DND-41 (cell line): ENCODE measurements at regions not wholly inside any gene's neighbourhood (a gene's known extent, or its start where the extent isn't known, plus 50 kb on each side); places are given as distances from the start of the nearest gene placed in this dataset.

Experiments
- EZH2 ChIP-seq: IDR thresholded peaks from 3 replicates; pipeline ENCODE4 v1.6.1; 2012; ENCODE audit warnings: borderline replicate concordance, low read depth, mild to moderate bottlenecking, moderate library complexity, low read length, inconsistent platforms; ENCODE audit not compliant: severe bottlenecking
- TF ChIP-seq, protein P1 (sequence below): IDR thresholded peaks from 2 replicates; pipeline ENCODE4 v1.5.1; 2012; ENCODE audit warnings: borderline replicate concordance, low read length, moderate library complexity, mild to moderate bottlenecking; ENCODE audit not compliant: poor library complexity, severe bottlenecking; ENCODE audit errors: extremely low read depth

DNA sequence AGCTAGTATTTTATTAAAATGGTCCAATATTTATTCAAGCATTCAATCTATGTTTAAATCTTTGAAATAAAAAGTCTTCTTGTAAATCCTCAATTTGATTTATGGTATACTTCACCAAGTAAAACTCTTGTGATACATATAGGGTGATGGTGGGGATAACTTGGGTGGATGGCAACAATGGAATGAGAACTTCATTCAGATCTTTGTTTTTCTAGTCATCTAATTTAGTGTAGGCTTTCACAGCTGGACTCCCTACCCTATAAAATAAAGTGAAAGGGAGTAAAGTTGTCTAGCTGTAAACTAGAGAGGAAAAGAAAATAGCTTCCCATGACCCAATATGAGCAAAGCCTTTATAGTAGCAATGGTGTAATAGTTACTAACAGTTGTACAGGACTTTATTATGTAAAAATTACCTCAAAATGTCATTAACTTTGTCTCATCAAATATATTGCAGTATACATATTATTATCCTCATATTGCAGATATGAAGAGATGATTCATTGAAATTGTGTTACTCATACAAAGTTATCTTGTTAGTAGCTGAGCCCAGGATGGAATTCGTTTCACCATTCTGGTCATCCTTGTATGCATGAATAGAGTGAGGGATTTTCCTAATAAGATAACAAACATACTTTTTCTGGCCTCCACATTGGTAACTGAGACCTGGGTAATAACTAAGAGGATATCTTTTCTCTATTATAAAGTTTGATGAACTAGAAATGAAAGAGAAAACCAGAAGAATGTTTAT lies 1377.7 kb upstream of the ADGRL4 start:
- TF ChIP-seq EZH2, result no peak
- TF ChIP-seq, protein P1, sequence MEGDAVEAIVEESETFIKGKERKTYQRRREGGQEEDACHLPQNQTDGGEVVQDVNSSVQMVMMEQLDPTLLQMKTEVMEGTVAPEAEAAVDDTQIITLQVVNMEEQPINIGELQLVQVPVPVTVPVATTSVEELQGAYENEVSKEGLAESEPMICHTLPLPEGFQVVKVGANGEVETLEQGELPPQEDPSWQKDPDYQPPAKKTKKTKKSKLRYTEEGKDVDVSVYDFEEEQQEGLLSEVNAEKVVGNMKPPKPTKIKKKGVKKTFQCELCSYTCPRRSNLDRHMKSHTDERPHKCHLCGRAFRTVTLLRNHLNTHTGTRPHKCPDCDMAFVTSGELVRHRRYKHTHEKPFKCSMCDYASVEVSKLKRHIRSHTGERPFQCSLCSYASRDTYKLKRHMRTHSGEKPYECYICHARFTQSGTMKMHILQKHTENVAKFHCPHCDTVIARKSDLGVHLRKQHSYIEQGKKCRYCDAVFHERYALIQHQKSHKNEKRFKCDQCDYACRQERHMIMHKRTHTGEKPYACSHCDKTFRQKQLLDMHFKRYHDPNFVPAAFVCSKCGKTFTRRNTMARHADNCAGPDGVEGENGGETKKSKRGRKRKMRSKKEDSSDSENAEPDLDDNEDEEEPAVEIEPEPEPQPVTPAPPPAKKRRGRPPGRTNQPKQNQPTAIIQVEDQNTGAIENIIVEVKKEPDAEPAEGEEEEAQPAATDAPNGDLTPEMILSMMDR, result no peak
